ENCODE measurements at regions not wholly inside any gene's neighbourhood (a gene's known extent, or its start where the extent isn't known, plus 50 kb on each side); places are given as distances from the start of the nearest gene placed in this dataset.

- Histone ChIP-seq H3K36me3 (no peaks in the 10 kb centered on the region), H3K27me3 (no peaks in the 10 kb centered on the region), H3K4me1 (no peaks in the 10 kb centered on the region), H3K27ac (no peak overlapping the region), H3K9me3 (peaks cover 0 to 9% of the 10 kb centered on the region in 2 donors), H3K4me3 (no peak overlapping the region)
- intact Hi-C loops (cut with DNase I), result no loop called here
- no peak for DNase-seq (ENCODE audit: low spot score in 2 of 2)
- TF ChIP-seq CTCF (IDR thresholded peaks at IDR 0.05), result no peak
Observed at GRCh38 chr5:33162057-33162456, 278.7 kb upstream of the TARS1 start.

- Histone ChIP-seq H3K9me3 (peaks cover 0 to 19% of the 10 kb centered on the region in 2 donors), H3K4me1 (no peaks in the 10 kb centered on the region), H3K4me3 (no peak overlapping the region), H3K27ac (no peak overlapping the region), H3K36me3 (no peaks in the 10 kb centered on the region), H3K27me3 (no peaks in the 10 kb centered on the region)
- intact Hi-C loops (cut with DNase I), result no loop called here
- no peak for DNase-seq (ENCODE audit: low spot score in 2 of 2)
- no peak for TF ChIP-seq CTCF (IDR thresholded peaks at IDR 0.05)
Observed at GRCh38 chr5:33166522-33166921, 274.2 kb upstream of the TARS1 start.

- Histone ChIP-seq H3K4me3 (no peak overlapping the region), H3K9me3 (peaks cover 0 to 19% of the 10 kb centered on the region in 2 donors), H3K36me3 (no peaks in the 10 kb centered on the region), H3K27me3 (no peaks in the 10 kb centered on the region), H3K27ac (no peak overlapping the region), H3K4me1 (no peaks in the 10 kb centered on the region)
- TF ChIP-seq CTCF (IDR thresholded peaks at IDR 0.05), result no peak
- intact Hi-C loops (cut with DNase I), result no loop called here
- no peak for DNase-seq (ENCODE audit: low spot score in 2 of 2)
Observed at GRCh38 chr5:33166948-33167347, 273.8 kb upstream of the TARS1 start.

GRCh38 chr5:33167541-33167940 is 273.2 kb upstream of the TARS1 start:
- Histone ChIP-seq H3K27ac (no peak overlapping the region), H3K27me3 (no peaks in the 10 kb centered on the region), H3K9me3 (peaks cover 0 to 19% of the 10 kb centered on the region in 2 donors), H3K36me3 (no peaks in the 10 kb centered on the region), H3K4me3 (no peak overlapping the region), H3K4me1 (no peaks in the 10 kb centered on the region)
- no peak for DNase-seq (ENCODE audit: low spot score in 2 of 2)
- TF ChIP-seq CTCF (IDR thresholded peaks at IDR 0.05), result no peak
- intact Hi-C loops (cut with DNase I), result no loop called here

GRCh38 chr5:33170411-33170810 is 270.4 kb upstream of the TARS1 start:
- intact Hi-C loops (cut with DNase I), result no loop called here
- peaks cover 0 to 10% of the 10 kb centered on the region in 2 donors for H3K9me3 ChIP-seq
- no peak overlapping the region for H3K4me3 ChIP-seq
- no peak for TF ChIP-seq CTCF (IDR thresholded peaks at IDR 0.05)
- H3K27ac ChIP-seq, result no peak overlapping the region
- H3K27me3 ChIP-seq, result no peaks in the 10 kb centered on the region
- DNase-seq (ENCODE audit: low spot score in 2 of 2), result no peak
- no peaks in the 10 kb centered on the region for H3K36me3 ChIP-seq
- H3K4me1 ChIP-seq, result no peaks in the 10 kb centered on the region

GRCh38 chr5:33174383-33174782 is 266.4 kb upstream of the TARS1 start:
- no peak overlapping the region for H3K4me3 ChIP-seq
- DNase-seq (ENCODE audit: low spot score in 2 of 2), result no peak
- H3K9me3 ChIP-seq, result peaks cover 0 to 10% of the 10 kb centered on the region in 2 donors
- no peak for TF ChIP-seq CTCF (IDR thresholded peaks at IDR 0.05)
- no peaks in the 10 kb centered on the region for H3K4me1 ChIP-seq
- no peaks in the 10 kb centered on the region for H3K27me3 ChIP-seq
- intact Hi-C loops (cut with DNase I), result no loop called here
- H3K27ac ChIP-seq, result no peak overlapping the region
- no peaks in the 10 kb centered on the region for H3K36me3 ChIP-seq

Data from ascending aorta (tissue), 2 donors.